Tibial artery (tissue), 4 donors: ENCODE measurements at regions not wholly inside any gene's neighbourhood (a gene's known extent, or its start where the extent isn't known, plus 50 kb on each side); places are given as distances from the start of the nearest gene placed in this dataset.
"Not testable (repeated sequence)": the region's sequence is repeated elsewhere in the genome, so short reads cannot be mapped to it uniquely, and the experiment has no call there.

Source experiments
- DNase-seq, 2 donors: peaks; one replicate each; pipeline ENCODE4 v3.0.0-alpha.2; 2019
- H3K27ac ChIP-seq, 2 donors: fragments of 200-600 bp; sonication (generic) in 1 of 2; 1 replicate in 1 of 2; 2 replicates in 1 of 2; pipeline ENCODE4 v1.5.1; 2018 to 2019; ENCODE audit warnings: mild to moderate bottlenecking in 1 of 2
- H3K27me3 ChIP-seq, 2 donors: fragments of 200-600 bp; sonication (generic) in 1 of 2; one replicate each; pipeline versions ENCODE4 v1.5.1 to v1.6.0; 2016 to 2019
- H3K36me3 ChIP-seq, 3 donors: fragments of 200-600 bp; sonication (generic) in 2 of 3; one replicate each; pipeline ENCODE4 v1.5.1; 2016 to 2019; ENCODE audit warnings: mild to moderate bottlenecking in 2 of 3
- H3K4me1 ChIP-seq, 4 donors: fragments of 200-600 bp; sonication (generic) in 2 of 4; 1 replicate in 3 of 4; 2 replicates in 1 of 4; pipeline ENCODE4 v1.5.1; 2016 to 2019
- H3K4me3 ChIP-seq, 2 donors: fragments of 200-600 bp; sonication (generic) in 1 of 2; 1 replicate in 1 of 2; 2 replicates in 1 of 2; pipeline ENCODE4 v1.5.1; 2018 to 2019; ENCODE audit warnings: mild to moderate bottlenecking in 2 of 2
- H3K9me3 ChIP-seq, 3 donors: fragments of 200-600 bp; sonication (generic) in 1 of 3; one replicate each; pipeline ENCODE4 v1.5.1; 2016 to 2019
- CTCF ChIP-seq, 2 experiments: fragments of 200-600 bp in 1 of 2; fragments of 450-650 bp in 1 of 2; IDR thresholded peaks; one replicate each; pipeline ENCODE4 v1.5.1; 2017 to 2019; ENCODE audit warnings: antibody characterized with exemption in 2 of 2, mild to moderate bottlenecking in 1 of 2, moderate library complexity in 1 of 2
- intact Hi-C: fragments of 100-400 bp; cut with DNase I; formaldehyde crosslinking; loops from one replicate; pipeline ENCODE4 v1.15.0; 2023; ENCODE audit warnings: low total_unique reads

- Histone ChIP-seq H3K27ac (no peak overlapping the region), H3K27me3 (no peaks in the 10 kb centered on the region), H3K4me1 (no peaks in the 10 kb centered on the region), H3K36me3 (no peaks in the 10 kb centered on the region), H3K9me3 (no peaks in the 10 kb centered on the region), H3K4me3 (no peak overlapping the region)
- no peak for DNase-seq
- no peak for TF ChIP-seq CTCF (IDR thresholded peaks at IDR 0.05)
- intact Hi-C loops = no loop called here
Observed at GRCh38 chr4:179029683-179030082, 1587.4 kb upstream of the AGA start.

GRCh38 chr4:179040259-179040658, 1598.0 kb upstream of the AGA start:
- Histone ChIP-seq H3K4me3 (no peak overlapping the region), H3K4me1 (no peaks in the 10 kb centered on the region), H3K9me3 (no peaks in the 10 kb centered on the region), H3K27me3 (no peaks in the 10 kb centered on the region), H3K36me3 (no peaks in the 10 kb centered on the region), H3K27ac (no peak overlapping the region)
- intact Hi-C loops = no loop called here
- TF ChIP-seq CTCF (IDR thresholded peaks at IDR 0.05) = no peak
- DNase-seq = no peak

- Histone ChIP-seq H3K4me1 (no peaks in the 10 kb centered on the region), H3K9me3 (no peaks in the 10 kb centered on the region), H3K27me3 (no peaks in the 10 kb centered on the region), H3K4me3 (no peak overlapping the region), H3K27ac (no peak overlapping the region), H3K36me3 (no peaks in the 10 kb centered on the region)
- intact Hi-C loops = no loop called here
- TF ChIP-seq CTCF (IDR thresholded peaks at IDR 0.05) = no peak
- DNase-seq = no peak
Observed at GRCh38 chr4:179048839-179049453, 1606.7 kb upstream of the AGA start.

- H3K27ac ChIP-seq = no peak overlapping the region
- no peaks in the 10 kb centered on the region for H3K27me3 ChIP-seq
- H3K4me3 ChIP-seq = no peak overlapping the region
- no peak for DNase-seq
- no peaks in the 10 kb centered on the region for H3K9me3 ChIP-seq
- no peak for TF ChIP-seq CTCF (IDR thresholded peaks at IDR 0.05)
- H3K4me1 ChIP-seq = no peaks in the 10 kb centered on the region
- intact Hi-C loops = no loop called here
- H3K36me3 ChIP-seq = no peaks in the 10 kb centered on the region
Observed at GRCh38 chr4:179051206-179051605, 1609.0 kb upstream of the AGA start.

- H3K4me1 ChIP-seq = no peaks in the 10 kb centered on the region
- H3K36me3 ChIP-seq = no peaks in the 10 kb centered on the region
Observed at GRCh38 chr4:179059396-179059795, 1617.2 kb upstream of the AGA start.

GRCh38 chr4:179066254-179066653, 1624.0 kb upstream of the AGA start:
- H3K9me3 ChIP-seq, H3K27me3 ChIP-seq, DNase-seq, H3K4me1 ChIP-seq, H3K36me3 ChIP-seq, H3K27ac ChIP-seq, H3K4me3 ChIP-seq, intact Hi-C loops: not testable (repeated sequence)

More at GRCh38 chr4:179059396-179059795, 1617.2 kb upstream of the AGA start:
- no peak for DNase-seq
- no peak for TF ChIP-seq CTCF (IDR thresholded peaks at IDR 0.05)
- intact Hi-C loops = no loop called here
- Histone ChIP-seq H3K27ac (no peak overlapping the region), H3K9me3 (no peaks in the 10 kb centered on the region), H3K27me3 (no peaks in the 10 kb centered on the region), H3K4me3 (no peak overlapping the region)
